Right lobe of liver (tissue), 6 donors: ENCODE measurements at regions not wholly inside any gene's neighbourhood (a gene's known extent, or its start where the extent isn't known, plus 50 kb on each side); places are given as distances from the start of the nearest gene placed in this dataset.

Experiments used
- ATAC-seq, 4 donors: fragments of 200-7000 bp; cut with Tn5 transposase; one replicate each; pipeline ENCODE4 v1.9.1; 2020; ENCODE audit warnings: mild to moderate bottlenecking in 4 of 4, moderate library complexity in 4 of 4
- DNase-seq, 3 donors: peaks; one replicate each; pipeline ENCODE4 v3.0.0-alpha.2; 2020
- H3K27ac ChIP-seq, 3 donors: fragments of 200-600 bp; one replicate each; pipeline ENCODE4 v1.8.0; 2022
- H3K27me3 ChIP-seq, 2 donors: fragments of 200-600 bp; one replicate each; pipeline ENCODE4 v1.8.0; 2022
- H3K36me3 ChIP-seq, 4 donors: fragments of 200-600 bp; sonication (generic) in 1 of 4; one replicate each; pipeline versions ENCODE4 v1.5.1 to v1.8.0; 2017 to 2022; ENCODE audit warnings: control low read depth in 1 of 4
- H3K4me1 ChIP-seq, 4 donors: fragments of 200-600 bp; sonication (generic) in 1 of 4; one replicate each; pipeline versions ENCODE4 v1.5.1 to v1.8.0; 2017 to 2022; ENCODE audit warnings: control low read depth in 1 of 4
- H3K4me3 ChIP-seq, 3 donors: fragments of 200-600 bp; one replicate each; pipeline ENCODE4 v1.8.0; 2022
- H3K9me3 ChIP-seq, 4 donors: fragments of 200-600 bp; sonication (generic) in 1 of 4; one replicate each; pipeline versions ENCODE4 v1.5.1 to v1.8.0; 2017 to 2022; ENCODE audit warnings: control low read depth in 1 of 4
- CTCF ChIP-seq, 4 donors: fragments of 200-600 bp in 3 of 4; fragments of 450-650 bp in 1 of 4; IDR thresholded peaks; one replicate each; pipeline versions ENCODE4 v1.5.1 to v1.8.0; 2016 to 2022; ENCODE audit warnings: antibody characterized with exemption in 4 of 4, mild to moderate bottlenecking in 2 of 4
- POLR2A ChIP-seq: fragments of 450-650 bp; IDR thresholded peaks from one replicate; pipeline ENCODE4 v1.6.1; 2017; ENCODE audit warnings: antibody characterized with exemption, mild to moderate bottlenecking
- WGBS: methylation state at CpG from one replicate; pipeline ENCODE4 v1.1.6; 2018; ENCODE audit warnings: low coverage, low lambda C conversion rate; ENCODE audit not compliant: insufficient coverage; ENCODE audit errors: missing lambda C conversion rate; 5-methylcytosine and 5-hydroxymethylcytosine counted together
- intact Hi-C, 2 donors: fragments of 100-400 bp; cut with DNase I; formaldehyde crosslinking; loops; one replicate each; pipeline versions ENCODE4 v1.11.2 to v1.14.1; 2022
- donor health status: DM: no; HTN: yes; CAD: no.
- donor health status: DM: no; HTN: no; CAD: no.
- donor health status: DM: no; HTN: no; CAD: no.
- donor health status: DM: no; HTN: yes; CAD: no.
- donor health status: DM: no; HTN: yes; CAD: no.

- 59% methylated on average over 5 of the region's 5 CpGs for WGBS
- TF ChIP-seq CTCF (IDR thresholded peaks at IDR 0.05) (no peak), POLR2A (no peak)
- DNase-seq, result no peak
- Histone ChIP-seq H3K27me3 (no peaks in the 10 kb centered on the region), H3K27ac (no peak overlapping the region), H3K4me3 (no peak overlapping the region), H3K36me3 (no peaks in the 10 kb centered on the region), H3K4me1 (no peaks in the 10 kb centered on the region), H3K9me3 (no peaks in the 10 kb centered on the region)
- intact Hi-C loops, result no loop called here
- peak in 1 of 4 donors; percentile 49 for ATAC-seq
Measured at GRCh38 chr6:140677781-140678528, 1303.5 kb upstream of the CITED2 start.

- ATAC-seq, result peak in 1 of 4 donors; percentile 26
Measured at GRCh38 chr6:140671926-140672325, 1297.5 kb upstream of the CITED2 start.

GRCh38 chr6:140670021-140670420 is 1295.6 kb upstream of the CITED2 start:
- no peaks in the 10 kb centered on the region for H3K36me3 ChIP-seq

More at GRCh38 chr6:140671926-140672325, 1297.5 kb upstream of the CITED2 start:
- intact Hi-C loops, result no loop called here
- no peaks in the 10 kb centered on the region for H3K4me1 ChIP-seq
- no peaks in the 10 kb centered on the region for H3K36me3 ChIP-seq
- no peak overlapping the region for H3K4me3 ChIP-seq
- 57% methylated on average over 2 of the region's 2 CpGs for WGBS
- no peaks in the 10 kb centered on the region for H3K27me3 ChIP-seq
- no peak overlapping the region for H3K27ac ChIP-seq
- H3K9me3 ChIP-seq, result no peaks in the 10 kb centered on the region
- no peak for DNase-seq
- TF ChIP-seq CTCF (IDR thresholded peaks at IDR 0.05) (peak; percentile 5 to 36 (median 15)), POLR2A (no peak)

GRCh38 chr6:140669321-140669720 is 1294.9 kb upstream of the CITED2 start:
- intact Hi-C loops, result no loop called here
- no peak for DNase-seq
- no peaks in the 10 kb centered on the region for H3K27me3 ChIP-seq
- no peak for ATAC-seq
- H3K27ac ChIP-seq, result no peak overlapping the region
- WGBS, result 55% methylated on average over 3 of the region's 3 CpGs
- H3K9me3 ChIP-seq, result no peaks in the 10 kb centered on the region
- no peaks in the 10 kb centered on the region for H3K36me3 ChIP-seq
- no peak overlapping the region for H3K4me3 ChIP-seq
- H3K4me1 ChIP-seq, result no peaks in the 10 kb centered on the region
- no peak for TF ChIP-seq POLR2A
- TF ChIP-seq CTCF (IDR thresholded peaks at IDR 0.05), result no peak

More at GRCh38 chr6:140670021-140670420, 1295.6 kb upstream of the CITED2 start:
- Histone ChIP-seq H3K27ac (no peak overlapping the region), H3K27me3 (no peaks in the 10 kb centered on the region), H3K9me3 (no peaks in the 10 kb centered on the region), H3K4me1 (no peaks in the 10 kb centered on the region), H3K4me3 (no peak overlapping the region)
- ATAC-seq (no peak), DNase-seq (no peak)
- WGBS, result 44% methylated on average over 1 of the region's 1 CpG
- intact Hi-C loops, result no loop called here
- no peak for TF ChIP-seq CTCF (IDR thresholded peaks at IDR 0.05)
- no peak for TF ChIP-seq POLR2A
